ENCODE measurements at regions not wholly inside any gene's neighbourhood (a gene's known extent, or its start where the extent isn't known, plus 50 kb on each side); places are given as distances from the start of the nearest gene placed in this dataset.

GRCh38 chr2:23235292-23235691 lies 149.7 kb upstream of the KLHL29 start:
- in situ Hi-C loops (cut with HindIII; ENCODE audit: low sequenced_read_pairs), result no loop called here
- DNase-seq (ENCODE audit: low spot score), result no peak

DNA sequence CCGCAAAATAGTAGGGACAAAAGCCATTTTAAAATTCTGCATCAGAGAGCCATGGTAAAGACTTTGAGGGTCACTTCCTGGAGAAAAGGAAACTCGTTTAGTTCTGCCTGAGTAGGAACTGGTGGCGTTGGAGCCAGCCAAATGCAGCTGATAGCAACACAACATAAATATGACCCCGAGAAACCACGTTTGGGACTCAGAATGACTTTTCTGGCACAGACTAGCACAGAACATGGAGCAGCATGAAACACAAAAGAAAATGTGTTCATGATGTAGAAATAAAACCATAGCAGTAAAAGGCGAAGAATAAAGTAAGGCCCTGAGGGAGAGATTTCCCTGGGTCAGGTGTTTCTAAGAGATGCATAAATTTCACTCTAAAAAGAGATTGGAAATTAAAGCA lies 149.2 kb upstream of the KLHL29 start:
- DNase-seq (ENCODE audit: low spot score), result no peak
- in situ Hi-C loops (cut with HindIII; ENCODE audit: low sequenced_read_pairs), result no loop called here

- DNase-seq (ENCODE audit: low spot score), result no peak
- in situ Hi-C loops (cut with HindIII; ENCODE audit: low sequenced_read_pairs), result no loop called here
Observed at GRCh38 chr2:23237147-23237546, 147.8 kb upstream of the KLHL29 start.

DNA sequence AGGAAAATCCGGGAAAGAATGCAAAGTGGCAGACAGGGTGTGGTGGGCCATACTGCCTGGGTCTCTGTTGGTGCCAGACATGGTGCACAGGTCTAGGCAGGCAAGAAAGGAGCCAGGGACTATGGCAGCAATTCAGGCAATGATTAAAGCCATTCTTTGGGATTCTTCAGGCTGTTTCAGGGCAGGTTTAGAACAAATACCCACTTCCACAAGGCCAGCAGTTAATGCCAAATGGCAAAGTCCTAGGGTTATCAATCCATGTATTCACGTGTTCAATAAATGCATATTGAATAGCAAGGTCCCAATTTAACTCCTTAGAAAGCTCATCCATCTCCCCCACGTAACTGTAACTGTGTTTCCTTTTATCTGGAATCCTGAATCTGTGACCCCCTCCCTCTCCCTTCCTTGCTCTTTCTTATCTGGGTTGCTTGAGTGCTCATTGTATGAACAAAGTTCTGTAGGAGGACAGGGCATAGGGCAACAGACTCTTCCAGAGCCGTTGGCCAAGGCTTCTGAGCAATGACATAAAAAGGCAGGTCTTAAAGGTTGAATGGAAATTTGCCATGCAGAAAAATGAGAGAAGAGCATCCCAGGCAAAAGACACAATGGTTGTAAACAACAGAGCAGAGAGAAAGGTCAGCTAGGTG lies 146.8 kb upstream of the KLHL29 start:
- in situ Hi-C loops (cut with HindIII; ENCODE audit: low sequenced_read_pairs), result no loop called here

DNA sequence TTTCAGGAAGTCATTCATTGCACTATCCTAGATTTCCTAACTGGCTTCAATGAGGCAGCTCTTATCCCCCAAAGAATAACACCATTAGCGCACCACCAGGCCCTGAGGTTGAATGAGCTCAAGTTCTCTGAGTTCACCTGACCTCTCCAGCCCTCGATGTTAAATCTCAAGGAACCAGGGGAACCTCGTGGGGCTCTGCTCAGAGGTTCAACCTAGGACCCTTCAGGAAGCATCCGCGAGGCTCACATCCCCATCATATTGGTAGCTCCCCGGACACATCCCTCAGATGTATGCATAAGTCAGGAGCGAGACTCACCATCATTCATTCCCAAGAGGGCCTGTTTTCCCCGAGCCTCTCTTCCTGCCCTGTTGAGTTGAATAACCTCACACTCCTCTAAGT lies 145.6 kb upstream of the KLHL29 start:
- DNase-seq (ENCODE audit: low spot score), result no peak
- in situ Hi-C loops (cut with HindIII; ENCODE audit: low sequenced_read_pairs), result no loop called here

More for the DNA sequence above, 146.8 kb upstream of the KLHL29 start:
- no peak for DNase-seq (ENCODE audit: low spot score)

DNA sequence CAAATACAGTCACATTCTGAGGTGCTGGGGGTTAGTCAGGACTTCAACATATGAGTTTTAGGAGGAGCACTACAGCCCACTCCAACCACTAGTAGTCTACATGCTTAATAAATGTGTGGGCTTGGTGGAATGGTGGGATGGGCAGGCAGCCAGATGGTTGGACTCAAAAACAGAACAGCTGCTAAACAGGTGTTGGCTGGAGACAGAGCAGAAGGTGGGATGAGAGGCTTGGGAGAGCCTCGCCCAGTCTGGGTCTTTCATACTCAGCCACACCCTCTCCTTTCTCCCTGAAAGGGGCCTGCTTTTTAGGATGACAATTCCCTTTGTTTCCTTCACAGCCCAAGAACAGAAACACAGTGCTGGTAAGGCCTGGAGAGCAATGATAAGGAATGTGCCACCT lies 143.9 kb upstream of the KLHL29 start:
- in situ Hi-C loops (cut with HindIII; ENCODE audit: low sequenced_read_pairs), result no loop called here

GRCh38 chr2:23241611-23242245 lies 143.3 kb upstream of the KLHL29 start:
- DNase-seq (ENCODE audit: low spot score), result no peak
- in situ Hi-C loops (cut with HindIII; ENCODE audit: low sequenced_read_pairs), result no loop called here

More for the DNA sequence above, 143.9 kb upstream of the KLHL29 start:
- no peak for DNase-seq (ENCODE audit: low spot score)

DNA sequence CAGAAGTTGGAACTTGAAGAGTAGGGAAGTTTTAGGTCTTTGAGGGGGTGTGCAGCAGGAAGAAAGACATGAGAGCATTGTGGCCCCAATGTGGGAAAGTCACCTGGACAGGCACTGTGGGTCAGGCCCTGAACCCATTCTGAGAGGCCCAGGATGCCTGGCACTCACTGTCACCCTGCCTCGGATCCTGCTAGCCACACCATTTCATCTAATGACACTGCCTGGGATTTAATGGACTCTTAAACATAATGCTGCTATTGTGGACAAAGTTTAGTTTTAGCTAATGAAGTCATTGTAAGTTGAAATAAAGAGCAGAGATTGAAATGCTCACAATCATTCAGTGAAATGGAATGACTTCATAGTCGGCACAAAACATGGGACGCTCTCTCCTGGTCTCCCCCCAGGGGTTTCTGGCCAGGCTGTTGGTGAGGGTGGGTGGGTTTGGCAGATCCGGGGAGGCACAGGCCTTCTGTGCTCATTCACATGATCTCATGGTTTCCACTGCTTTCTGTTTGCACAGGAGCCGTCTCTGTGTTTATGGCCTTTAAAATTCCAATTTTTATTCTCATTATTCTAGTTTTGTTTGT lies 141.8 kb upstream of the KLHL29 start:
- no peak for DNase-seq (ENCODE audit: low spot score)
- in situ Hi-C loops (cut with HindIII; ENCODE audit: low sequenced_read_pairs), result no loop called here

GRCh38 chr2:23244617-23245016 lies 140.4 kb upstream of the KLHL29 start:
- no peak for DNase-seq (ENCODE audit: low spot score)
- in situ Hi-C loops (cut with HindIII; ENCODE audit: low sequenced_read_pairs), result no loop called here

DNA sequence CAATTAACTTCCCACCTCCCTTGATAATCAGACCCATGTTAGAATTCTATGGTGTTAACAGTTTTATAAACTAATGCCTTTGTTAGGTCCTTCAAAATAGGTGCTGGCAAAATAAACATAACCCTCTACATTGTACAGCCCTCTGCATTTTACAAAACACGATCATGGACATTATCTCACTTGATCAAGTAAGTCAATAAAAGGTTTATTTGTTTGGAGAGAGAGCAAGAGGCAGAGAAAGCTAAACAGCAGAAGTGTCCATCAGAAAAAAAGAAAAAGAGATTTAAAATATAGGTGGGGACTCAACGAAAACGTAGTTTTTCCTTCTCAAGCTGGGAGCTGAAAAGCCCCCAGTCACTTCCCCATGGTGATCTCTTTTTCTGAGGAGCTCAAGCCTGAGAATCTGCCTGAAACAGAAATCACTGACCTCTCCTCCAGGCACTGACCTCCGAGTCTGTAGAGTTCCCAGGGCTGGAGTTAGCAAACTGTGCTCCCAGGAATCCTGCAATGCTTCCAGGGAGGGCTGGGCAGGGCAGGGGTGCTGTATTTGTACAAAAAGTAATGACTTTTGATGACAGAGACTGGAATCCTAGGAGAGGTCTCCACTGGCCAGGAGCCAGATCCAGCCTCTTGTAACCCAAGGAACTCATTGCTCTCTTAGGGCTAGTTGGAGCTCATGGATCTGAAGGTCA lies 137.8 kb upstream of the KLHL29 start:
- in situ Hi-C loops (cut with HindIII; ENCODE audit: low sequenced_read_pairs), result no loop called here
- no peak for DNase-seq (ENCODE audit: low spot score)

DNA sequence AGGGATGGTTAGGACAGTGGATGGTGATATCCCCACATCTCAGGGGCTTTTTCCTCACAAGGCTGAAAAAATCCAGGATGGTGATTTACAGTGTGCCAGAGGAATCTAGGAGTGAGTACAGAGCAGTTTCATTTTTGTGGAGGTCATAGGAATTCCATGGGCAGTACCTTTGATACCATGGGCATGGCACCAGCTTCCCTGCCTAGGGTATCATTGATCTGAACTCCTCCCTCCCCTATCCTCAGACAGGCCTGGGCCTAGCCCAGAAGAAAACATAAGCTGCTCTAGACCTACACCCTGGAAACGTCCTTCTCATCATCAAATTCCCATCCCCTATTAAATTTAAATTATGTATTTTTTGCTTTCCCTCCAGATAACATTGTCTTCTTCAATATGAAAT lies 136.3 kb upstream of the KLHL29 start:
- in situ Hi-C loops (cut with HindIII; ENCODE audit: low sequenced_read_pairs), result no loop called here
- DNase-seq (ENCODE audit: low spot score), result no peak

DNA sequence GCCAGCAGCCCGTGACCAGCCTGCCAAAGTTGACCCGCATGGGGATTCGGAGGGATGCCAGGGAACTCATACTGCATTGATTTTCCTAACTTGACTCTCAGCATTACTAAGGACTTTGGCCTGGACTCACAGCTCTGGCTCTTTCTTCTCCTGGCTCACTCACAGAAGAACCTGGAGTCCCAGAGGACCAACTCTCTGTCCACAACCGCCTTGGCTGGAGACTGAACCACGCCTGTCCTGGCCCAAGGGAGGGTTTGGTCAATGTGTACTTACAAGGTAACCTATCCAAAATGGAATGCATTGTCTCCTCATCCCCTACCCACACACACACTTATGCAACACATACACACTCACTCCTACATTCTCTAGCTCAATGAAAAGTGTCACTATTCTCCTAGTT lies 135.6 kb upstream of the KLHL29 start:
- in situ Hi-C loops (cut with HindIII; ENCODE audit: low sequenced_read_pairs), result no loop called here
- DNase-seq (ENCODE audit: low spot score), result peak; percentile 32

- in situ Hi-C loops (cut with HindIII; ENCODE audit: low sequenced_read_pairs), result no loop called here
- peak; percentile 91 for DNase-seq (ENCODE audit: low spot score)
Observed at GRCh38 chr2:23250371-23250770, 134.6 kb upstream of the KLHL29 start.

- in situ Hi-C loops (cut with HindIII; ENCODE audit: low sequenced_read_pairs), result no loop called here
- no peak for DNase-seq (ENCODE audit: low spot score)
Observed at GRCh38 chr2:23256643-23257042, 128.3 kb upstream of the KLHL29 start.

- no peak for DNase-seq (ENCODE audit: low spot score)
- in situ Hi-C loops (cut with HindIII; ENCODE audit: low sequenced_read_pairs), result no loop called here
Observed at GRCh38 chr2:23260621-23261020, 124.4 kb upstream of the KLHL29 start.

- in situ Hi-C loops (cut with HindIII; ENCODE audit: low sequenced_read_pairs), result no loop called here
- no peak for DNase-seq (ENCODE audit: low spot score)
Observed at GRCh38 chr2:23268467-23269263, 116.3 kb upstream of the KLHL29 start.

DNA sequence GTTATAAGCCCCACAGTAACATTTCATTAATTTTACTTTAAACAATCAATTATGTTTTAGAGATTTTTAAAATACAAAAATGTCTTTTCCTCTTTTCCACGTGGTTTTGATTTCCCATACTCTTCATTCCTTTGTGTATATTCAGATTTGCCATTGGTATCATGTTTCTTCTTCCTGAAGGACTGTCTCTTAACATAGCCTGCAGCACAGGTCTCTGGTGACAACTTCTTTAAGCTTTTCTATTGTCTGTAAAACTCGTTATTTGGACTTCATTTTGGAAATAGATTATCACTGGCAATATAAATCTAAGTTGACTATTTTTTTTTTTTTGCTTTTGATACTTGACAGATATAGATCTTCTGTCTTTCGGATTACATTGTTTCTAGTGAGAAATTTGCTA lies 115.2 kb upstream of the KLHL29 start:
- DNase-seq (ENCODE audit: low spot score), result no peak
- in situ Hi-C loops (cut with HindIII; ENCODE audit: low sequenced_read_pairs), result no loop called here

GRCh38 chr2:23270810-23271209 lies 114.2 kb upstream of the KLHL29 start:
- in situ Hi-C loops (cut with HindIII; ENCODE audit: low sequenced_read_pairs), result no loop called here
- DNase-seq (ENCODE audit: low spot score), result no peak

DNA sequence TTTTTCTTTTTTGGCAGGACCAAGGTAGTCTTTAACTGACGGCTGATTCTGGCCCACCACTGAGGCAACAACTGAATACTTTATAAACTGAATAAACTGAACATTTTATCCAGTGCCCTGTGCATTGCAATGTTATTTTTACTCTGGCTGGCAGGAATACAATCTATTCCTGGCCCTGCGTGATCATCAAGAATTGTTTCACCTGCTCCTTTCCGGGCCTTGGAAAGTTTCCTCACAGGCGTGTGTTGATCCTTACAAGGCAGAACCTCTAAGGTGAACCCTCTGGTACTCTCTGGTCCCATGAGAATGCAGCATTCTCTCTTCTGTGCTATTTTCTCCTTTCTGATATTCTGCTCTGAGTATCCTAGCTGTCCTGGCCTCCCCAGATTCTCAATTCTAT lies 113.7 kb upstream of the KLHL29 start:
- in situ Hi-C loops (cut with HindIII; ENCODE audit: low sequenced_read_pairs), result no loop called here

DNA sequence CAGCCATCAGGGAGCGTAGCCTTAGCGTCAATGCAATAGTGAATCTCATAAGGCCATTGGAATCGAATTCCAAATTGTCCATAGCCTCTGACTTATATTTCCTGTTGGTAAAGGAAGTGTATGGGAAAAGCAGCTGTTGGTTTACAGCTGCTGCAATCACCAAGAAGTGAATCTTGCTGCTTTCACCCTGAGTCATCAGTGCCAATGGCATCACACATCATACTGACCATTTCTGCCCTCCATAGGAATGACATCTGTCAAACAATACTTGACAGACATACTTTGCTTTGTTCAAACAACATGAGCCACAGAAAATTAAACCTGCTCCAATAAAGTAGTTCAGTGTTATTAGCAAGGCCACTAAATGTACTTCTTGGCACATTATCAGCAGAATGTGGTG lies 111.2 kb upstream of the KLHL29 start:
- no peak for DNase-seq (ENCODE audit: low spot score)
- in situ Hi-C loops (cut with HindIII; ENCODE audit: low sequenced_read_pairs), result no loop called here

More for the DNA sequence above, 113.7 kb upstream of the KLHL29 start:
- no peak for DNase-seq (ENCODE audit: low spot score)
